Midbrain (tissue), 1 donor: ENCODE measurements at regions not wholly inside any gene's neighbourhood (a gene's known extent, or its start where the extent isn't known, plus 50 kb on each side); places are given as distances from the start of the nearest gene placed in this dataset.

Experiments used
- DNase-seq: peaks from one replicate; lab custom pipeline; 2025; lab: John Stamatoyannopoulos, UW

GRCh38 chr2:2872309-2872617 lies 505.4 kb downstream of the EIPR1 start:
- no peak for DNase-seq

DNA sequence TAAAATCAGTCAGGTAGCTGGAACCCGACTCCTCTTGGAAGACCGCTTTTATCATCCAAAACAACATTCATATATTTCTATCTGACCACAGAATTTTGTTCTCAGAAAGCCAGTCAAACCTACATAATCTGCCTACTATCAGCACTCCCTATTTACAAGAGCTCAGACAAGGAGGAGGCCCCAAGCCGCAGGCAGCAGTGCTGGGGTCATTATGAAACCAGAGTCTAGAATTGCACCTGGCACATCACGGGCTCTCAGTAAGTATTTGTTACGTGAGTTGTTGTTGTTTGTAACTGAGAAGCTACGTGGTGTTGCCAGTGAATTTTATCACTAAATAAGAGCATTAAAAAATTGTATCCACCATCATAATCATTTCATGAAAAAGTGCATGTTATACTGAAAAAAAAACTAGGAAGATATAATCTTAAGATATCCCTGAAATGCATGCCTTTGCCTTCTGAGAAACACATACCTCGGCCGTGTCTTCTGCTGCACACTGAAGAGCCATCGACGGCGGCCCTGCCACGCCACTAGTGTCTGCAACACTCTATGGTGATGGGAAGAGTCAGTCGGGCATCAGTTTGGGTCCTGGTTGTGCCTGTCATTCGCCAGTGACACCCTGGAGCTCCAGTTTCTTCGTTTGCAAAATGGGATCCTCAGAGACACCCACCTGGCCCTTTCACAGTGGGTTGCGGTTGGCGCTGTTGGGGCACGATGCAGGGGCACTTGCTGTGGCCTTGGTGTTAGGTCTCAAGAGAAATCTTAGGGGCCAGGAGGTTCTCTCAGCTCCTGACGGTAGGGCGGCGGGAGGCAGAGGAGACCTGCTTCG lies 505.9 kb downstream of the EIPR1 start:
- DNase-seq = no peak

GRCh38 chr2:2870106-2870505 lies 507.5 kb downstream of the EIPR1 start:
- no peak for DNase-seq

- no peak for DNase-seq
Observed at GRCh38 chr2:2869553-2869952, 508.1 kb downstream of the EIPR1 start.

- DNase-seq = no peak
Observed at GRCh38 chr2:2868085-2868484, 509.5 kb downstream of the EIPR1 start.

- DNase-seq = no peak
Observed at GRCh38 chr2:2867397-2867979, 510.1 kb downstream of the EIPR1 start.

DNA sequence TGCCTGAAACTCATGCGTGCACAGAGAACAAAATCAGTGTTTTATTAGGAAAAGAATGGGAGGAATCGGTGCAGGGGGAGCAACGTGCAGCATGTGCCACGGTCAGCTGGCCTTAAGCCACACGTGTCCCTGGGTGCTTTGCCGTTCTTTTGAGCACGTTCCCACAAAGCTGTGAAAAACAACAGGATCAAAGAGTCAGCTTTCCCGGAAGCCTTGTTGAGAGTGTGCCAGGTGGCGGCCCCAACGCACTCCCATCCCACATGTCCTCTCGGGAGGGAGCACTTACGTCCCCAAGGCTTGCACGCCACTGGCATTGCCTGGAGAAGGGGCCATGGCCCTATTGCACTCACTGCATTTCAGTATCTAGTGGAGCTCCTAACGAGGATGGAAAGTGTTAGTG lies 511.2 kb downstream of the EIPR1 start:
- no peak for DNase-seq

DNA sequence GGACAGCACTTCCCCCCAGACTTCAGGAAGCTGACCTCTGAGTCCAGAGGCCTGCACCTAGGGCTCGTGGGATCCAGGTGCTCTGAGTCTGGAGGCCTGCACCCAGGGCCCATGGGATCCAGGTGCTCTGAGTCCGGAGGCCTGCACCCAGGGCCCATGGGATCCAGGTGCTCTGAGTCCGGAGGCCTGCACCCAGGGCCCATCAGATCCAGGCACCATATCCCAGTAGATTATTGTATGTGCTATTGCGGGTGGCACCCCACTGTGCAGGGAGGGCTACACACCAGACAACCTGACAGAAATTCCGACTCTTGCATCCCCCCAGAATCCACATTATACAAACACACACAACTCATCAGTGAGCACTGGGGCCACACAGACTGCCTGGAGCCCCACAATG lies 515.2 kb downstream of the EIPR1 start:
- no peak for DNase-seq

DNA sequence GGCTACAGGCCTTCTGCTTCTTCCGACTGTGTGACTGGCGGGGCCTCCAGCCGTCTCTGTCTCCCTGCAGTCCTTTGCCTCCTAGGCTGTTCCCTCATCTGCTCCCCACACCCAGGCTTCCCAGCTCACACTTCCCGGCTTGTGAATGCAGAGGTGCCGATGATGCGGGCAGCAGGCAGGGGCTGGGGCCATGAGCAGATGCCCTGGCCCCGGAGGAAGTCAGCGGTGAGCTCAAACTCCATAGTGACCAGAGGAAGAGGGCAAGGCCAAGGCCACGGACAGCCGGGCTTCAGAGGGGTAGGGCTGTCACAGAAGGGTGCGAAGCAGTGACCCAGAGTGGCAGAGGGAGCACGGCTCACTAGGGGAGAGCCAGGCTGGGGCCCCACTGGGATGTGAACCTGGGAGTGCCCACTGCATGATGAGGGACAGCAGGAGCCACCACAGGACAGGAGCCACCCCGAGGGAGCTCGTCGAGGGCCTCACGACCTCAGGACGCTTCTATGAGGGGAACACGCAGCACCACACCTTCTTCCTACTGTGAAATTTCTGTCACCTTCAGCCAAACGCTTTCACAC lies 515.9 kb downstream of the EIPR1 start:
- DNase-seq = no peak

GRCh38 chr2:2860589-2861300 lies 516.9 kb downstream of the EIPR1 start:
- DNase-seq = no peak

- DNase-seq = no peak
Observed at GRCh38 chr2:2859732-2860131, 517.9 kb downstream of the EIPR1 start.

DNA sequence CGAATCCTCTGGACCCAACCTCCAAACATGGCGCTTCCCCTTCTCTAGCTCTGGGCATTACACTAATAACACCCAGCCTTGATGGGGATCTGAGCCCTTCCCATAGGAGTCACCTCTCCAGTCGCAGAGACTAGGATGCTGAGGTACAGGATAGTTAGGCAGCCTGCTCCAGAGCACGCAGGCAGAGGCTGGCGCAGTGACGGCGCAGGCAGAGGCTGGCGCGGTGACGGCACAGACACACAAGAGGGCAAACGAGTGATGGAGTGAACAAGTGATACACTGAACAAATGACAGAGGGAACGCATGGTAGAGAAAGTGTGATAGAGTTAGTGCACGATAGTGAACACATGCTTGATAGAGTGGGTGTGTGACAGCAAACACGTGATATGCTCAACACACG lies 518.5 kb downstream of the EIPR1 start:
- DNase-seq = no peak

DNA sequence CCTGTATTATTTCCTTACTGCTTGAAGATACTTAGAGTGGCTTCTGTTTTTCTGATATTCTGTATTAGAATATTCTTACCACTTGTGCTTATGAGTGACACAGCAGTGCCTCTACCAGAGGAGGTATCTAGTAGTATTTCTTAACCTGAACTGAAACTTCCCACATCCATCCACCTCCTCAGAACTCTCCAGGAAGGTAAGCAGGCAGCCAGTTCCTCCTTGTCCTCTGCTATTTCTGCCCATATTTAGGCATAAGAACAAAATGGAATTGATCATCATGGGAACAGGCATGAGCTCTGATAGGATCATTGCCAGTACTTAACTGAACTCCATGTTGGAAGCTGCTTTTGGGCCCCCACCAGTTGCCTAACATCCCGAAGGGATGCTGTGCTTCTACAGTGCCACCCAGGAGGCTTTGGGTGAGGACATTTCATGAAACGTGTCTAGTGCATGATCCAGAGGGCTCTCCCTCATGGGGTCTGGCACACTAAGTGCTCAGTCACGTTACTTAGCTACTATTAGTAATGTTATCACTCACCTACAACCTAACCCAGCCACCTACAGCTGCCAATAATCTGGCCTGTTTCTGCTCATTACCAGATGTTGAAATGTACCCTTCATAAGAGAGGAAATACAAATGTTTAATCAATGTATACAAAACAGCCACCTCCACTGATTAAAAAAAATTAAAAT lies 520.7 kb downstream of the EIPR1 start:
- no peak for DNase-seq

DNA sequence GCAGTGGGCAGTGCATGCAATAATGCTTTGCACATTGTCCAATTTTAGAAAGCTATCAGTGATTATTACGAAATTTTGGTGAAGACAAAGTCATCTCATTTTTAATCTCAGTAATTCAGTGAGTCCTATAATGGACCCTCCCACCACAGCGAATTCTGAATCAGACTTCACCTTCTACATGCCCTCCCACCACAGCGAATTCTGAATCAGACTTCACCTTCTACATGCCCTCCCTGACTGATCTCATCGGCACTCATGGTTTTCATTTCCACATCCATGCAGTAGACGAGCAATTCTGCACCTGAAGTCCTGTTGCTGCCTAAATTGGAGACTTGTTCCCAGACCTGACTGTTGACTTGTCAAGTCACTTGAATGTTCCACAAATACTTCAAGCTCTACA lies 522.3 kb downstream of the EIPR1 start:
- DNase-seq = no peak

GRCh38 chr2:2853346-2853745 lies 522.3 kb upstream of the MYT1L start:
- no peak for DNase-seq

GRCh38 chr2:2851806-2852777 lies 521.0 kb upstream of the MYT1L start:
- DNase-seq = no peak

DNA sequence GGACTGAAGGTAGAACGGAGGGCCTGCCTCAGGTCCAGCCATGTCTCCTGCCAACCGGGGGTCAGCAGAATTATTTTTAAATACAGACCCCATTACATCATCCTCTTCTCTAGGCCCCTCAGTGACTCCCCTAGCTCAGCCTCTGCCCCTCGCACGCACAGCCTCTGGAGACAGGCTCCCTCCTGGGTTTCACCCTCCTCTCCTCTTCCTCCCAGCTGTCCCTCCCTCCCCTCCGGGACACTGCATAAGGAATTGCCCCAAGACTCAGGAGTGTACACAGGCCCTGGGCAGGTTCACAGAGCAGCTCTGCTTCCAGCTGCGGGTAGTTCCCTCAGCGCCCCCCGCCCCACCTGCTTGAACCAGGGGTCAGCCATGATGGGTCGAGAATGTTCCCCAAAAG lies 520.2 kb upstream of the MYT1L start:
- no peak for DNase-seq

GRCh38 chr2:2850859-2851258 lies 519.8 kb upstream of the MYT1L start:
- DNase-seq = no peak

DNA sequence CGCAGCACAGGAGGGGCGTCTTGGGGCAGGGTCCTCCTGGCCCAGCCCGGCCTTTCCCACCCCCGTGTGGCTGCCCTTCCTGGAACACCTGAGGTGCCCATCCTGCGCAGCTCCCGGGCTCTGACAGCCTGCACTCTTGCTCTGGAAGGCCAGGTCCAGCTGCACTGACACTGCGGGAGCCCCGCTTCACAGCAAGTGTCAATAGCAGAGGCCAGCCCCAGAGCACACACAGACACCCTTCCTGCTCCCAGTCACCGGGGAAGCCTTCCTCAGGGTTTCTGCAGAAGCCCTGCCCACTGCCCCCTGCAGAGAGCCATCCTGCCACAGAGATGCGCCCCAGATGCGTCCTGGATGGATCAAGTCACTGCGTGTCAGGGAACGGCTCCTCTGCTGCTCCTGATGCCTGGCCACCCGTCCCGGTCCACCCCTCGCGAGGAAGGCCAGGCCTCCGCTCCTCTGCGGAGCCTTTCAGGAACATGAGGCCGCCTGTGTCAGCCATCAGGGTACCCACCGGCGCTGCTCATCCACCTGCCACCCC lies 519.2 kb upstream of the MYT1L start:
- DNase-seq = no peak

- no peak for DNase-seq
Observed at GRCh38 chr2:2849464-2850217, 518.6 kb upstream of the MYT1L start.
